SK-N-SH (cell line): ENCODE measurements at regions not wholly inside any gene's neighbourhood (a gene's known extent, or its start where the extent isn't known, plus 50 kb on each side); places are given as distances from the start of the nearest gene placed in this dataset.

ENCODE experiments used
- CTCF ChIA-PET: fragments of 300-600, 350-600 bp; formaldehyde crosslinking; extraction: SDS; loops from one replicate; lab custom pipeline; 2021; lab: Yijun Ruan, JAX
- POLR2A ChIA-PET: fragments of 350-600 bp; sonication (Branson Sonifier 250); formaldehyde crosslinking; extraction: SDS; loops from one replicate; lab custom pipeline; 2020; ENCODE audit warnings: antibody characterized with exemption, inconsistent platforms; lab: Yijun Ruan, JAX
- DNase-seq: peaks from one replicate; pipeline ENCODE4 v3.0.0; 2012
- H2AFZ ChIP-seq: fragments of 200-600 bp; sonication (generic); 2 replicates; pipeline ENCODE4 v1.8.1; 2016; ENCODE audit warnings: antibody characterized with exemption, mild to moderate bottlenecking, low read depth
- H3F3A ChIP-seq: fragments of 200-600 bp; sonication (generic); replicated peaks from 2 replicates; pipeline ENCODE3; 2016; ENCODE audit warnings: antibody characterized with exemption, mild to moderate bottlenecking; ENCODE audit not compliant: insufficient read depth
- H3K27ac ChIP-seq, 2 experiments: fragments of 200-500 bp in 1 of 2; fragments of 200-600 bp in 1 of 2; sonication (Bioruptor generic) in 1 of 2; sonication (generic), shearing (Covaris generic) in 1 of 2; 2 replicates each; pipeline versions ENCODE4 v1.5.1 to v1.6.1; 2014 to 2016; ENCODE audit warnings: low read depth in 2 of 2, inconsistent platforms in 1 of 2, low read length in 1 of 2, mild to moderate bottlenecking in 1 of 2, mixed read lengths in 1 of 2
- H3K27me3 ChIP-seq: fragments of 200-600 bp; sonication (generic), shearing (Covaris generic); 2 replicates; pipeline ENCODE4 v1.6.1; 2016; ENCODE audit warnings: mixed run types; ENCODE audit not compliant: insufficient read depth
- H3K36me3 ChIP-seq, 2 experiments: fragments of 200-500 bp in 1 of 2; fragments of 200-600 bp in 1 of 2; sonication (Bioruptor generic) in 1 of 2; sonication (generic) in 1 of 2; replicated peaks in 1 of 2; 2 replicates each; pipeline versions ENCODE3 to v1.5.1; 2014 to 2016; ENCODE audit warnings: low read length in 1 of 2, mild to moderate bottlenecking in 1 of 2; ENCODE audit not compliant: insufficient read depth in 2 of 2, control insufficient read depth in 1 of 2
- H3K4me1 ChIP-seq, 2 experiments: fragments of 200-500 bp in 1 of 2; fragments of 200-600 bp in 1 of 2; sonication (Bioruptor generic) in 1 of 2; sonication (generic), shearing (Covaris generic) in 1 of 2; 2 replicates each; pipeline versions ENCODE4 v1.5.1 to v1.6.1; 2014 to 2016; ENCODE audit warnings: low read depth in 1 of 2, low read length in 1 of 2, mixed run types in 1 of 2; ENCODE audit not compliant: insufficient read depth in 2 of 2, control insufficient read depth in 1 of 2
- H3K4me2 ChIP-seq: fragments of 200-600 bp; sonication (generic), shearing (Covaris generic); 2 replicates; pipeline ENCODE4 v1.6.1; 2017; ENCODE audit warnings: mixed run types
- H3K4me3 ChIP-seq, 2 experiments: fragments of 200-500 bp in 1 of 2; fragments of 200-600 bp in 1 of 2; sonication (Bioruptor generic) in 1 of 2; sonication (generic), shearing (Covaris generic) in 1 of 2; 2 replicates each; pipeline versions ENCODE4 v1.5.1 to v1.8.1; 2014 to 2016; ENCODE audit warnings: low read depth in 2 of 2, inconsistent platforms in 1 of 2, low read length in 1 of 2, mild to moderate bottlenecking in 1 of 2, mixed read lengths in 1 of 2, moderate library complexity in 1 of 2
- H3K79me2 ChIP-seq: fragments of 200-600 bp; sonication (generic); 2 replicates; pipeline ENCODE4 v1.8.1; 2017; ENCODE audit warnings: mild to moderate bottlenecking; ENCODE audit not compliant: insufficient read depth
- H3K9ac ChIP-seq: fragments of 200-600 bp; sonication (generic); 2 replicates; pipeline ENCODE4 v1.6.1; 2017; ENCODE audit warnings: mixed run types
- H3K9me2 ChIP-seq: fragments of 200-600 bp; sonication (generic); 2 replicates; pipeline ENCODE4 v1.6.1; 2017; ENCODE audit warnings: mixed run types
- H3K9me3 ChIP-seq: fragments of 200-600 bp; sonication (generic); 2 replicates; pipeline ENCODE4 v1.6.1; 2017; ENCODE audit warnings: mixed run types, mild to moderate bottlenecking, moderate library complexity
- H4K20me1 ChIP-seq: fragments of 200-600 bp; sonication (generic); 2 replicates; pipeline ENCODE4 v1.6.1; 2017; ENCODE audit warnings: mild to moderate bottlenecking, mixed run types; ENCODE audit not compliant: insufficient read depth
- ELF1 ChIP-seq: IDR thresholded peaks from 2 replicates; pipeline ENCODE4 v1.4.0; 2012
- GABPA ChIP-seq: IDR thresholded peaks from 2 replicates; pipeline ENCODE4 v1.4.0; 2012; ENCODE audit warnings: low read depth, mild to moderate bottlenecking
- IRF3 ChIP-seq: fragments of 150-350 bp; IDR thresholded peaks from 2 replicates; pipeline ENCODE4 v1.6.1; 2016; ENCODE audit warnings: mild to moderate bottlenecking, low read depth, low read length
- MAX ChIP-seq: IDR thresholded peaks from 2 replicates; pipeline ENCODE4 v1.4.0; 2012; ENCODE audit warnings: low read depth
- MEF2A ChIP-seq: IDR thresholded peaks from 2 replicates; pipeline ENCODE4 v1.4.0; 2012; ENCODE audit warnings: low read depth, borderline replicate concordance
- RXRA ChIP-seq: IDR thresholded peaks from 2 replicates; pipeline ENCODE4 v1.4.0; 2012; ENCODE audit warnings: low read depth, mild to moderate bottlenecking, borderline replicate concordance
- SMC3 ChIP-seq: IDR thresholded peaks from 2 replicates; pipeline ENCODE4 v1.6.1; 2012; ENCODE audit warnings: low read depth, low read length, improper control_type of control experiment
- TEAD4 ChIP-seq: IDR thresholded peaks from 2 replicates; pipeline ENCODE4 v1.4.0; 2012; ENCODE audit warnings: mild to moderate bottlenecking, borderline replicate concordance; ENCODE audit not compliant: insufficient read depth
- USF2 ChIP-seq: fragments of 150-350 bp; IDR thresholded peaks from 2 replicates; pipeline ENCODE4 v1.6.1; 2017; ENCODE audit warnings: antibody characterized with exemption, low read length, low read depth, borderline replicate concordance
- WGBS: methylation state at CpG from one replicate; pipeline ENCODE4 v1.1.6; 2017; ENCODE audit warnings: low lambda C conversion rate; 5-methylcytosine and 5-hydroxymethylcytosine counted together

- TF ChIP-seq USF2: no peak
- TF ChIP-seq, all 33 proteins: peak for 0
- Histone ChIP-seq H4K20me1 (no peaks in the 10 kb centered on the region), H3K27ac (no peak overlapping the region), H2AFZ (no peak overlapping the region), H3K27me3 (no peaks in the 10 kb centered on the region), H3K79me2 (no peaks in the 10 kb centered on the region), H3K4me2 (no peak overlapping the region), H3K9ac (no peak overlapping the region), H3K4me1 (no peaks in the 10 kb centered on the region), H3K9me3 (no peaks in the 10 kb centered on the region), H3F3A (no peaks in the 10 kb centered on the region), H3K36me3 (no peaks in the 10 kb centered on the region), H3K9me2 (no peaks in the 10 kb centered on the region), H3K4me3 (no peak overlapping the region)
- CTCF ChIA-PET: no interaction called here
- POLR2A ChIA-PET: no interaction called here
- no peak for DNase-seq
- 65% methylated on average over 6 of the region's 10 CpGs for WGBS
Measured at GRCh38 chr5:82922086-82922734, 155.0 kb downstream of the TMEM167A start.

- 65% methylated on average over 3 of the region's 3 CpGs for WGBS
- Histone ChIP-seq H3K27ac (no peak overlapping the region), H2AFZ (no peak overlapping the region), H3K27me3 (no peaks in the 10 kb centered on the region), H3K4me2 (no peak overlapping the region), H3K9ac (no peak overlapping the region), H3K9me2 (0 out of 2 replicates have a peak, but pooled peaks cover 2% of the 10 kb centered on the region), H3K4me3 (no peak overlapping the region), H3K4me1 (no peaks in the 10 kb centered on the region), H3K9me3 (0 out of 2 replicates have a peak, but pooled peaks cover 4% of the 10 kb centered on the region), H4K20me1 (no peaks in the 10 kb centered on the region), H3K79me2 (no peaks in the 10 kb centered on the region), H3F3A (no peaks in the 10 kb centered on the region)
- ChIA-PET POLR2A (no interaction called here), CTCF (no interaction called here)
- no peak for DNase-seq
- no peak for TF ChIP-seq MAX
- no peak for TF ChIP-seq GABPA
- TF ChIP-seq IRF3: no peak
- no peak for TF ChIP-seq SMC3
- no peak for TF ChIP-seq RXRA
- no peak for TF ChIP-seq MEF2A
- no peak for TF ChIP-seq ELF1
- no peak for TF ChIP-seq TEAD4
- TF ChIP-seq, all 33 proteins: peak for 0
- H3K36me3 ChIP-seq: no peaks in the 10 kb centered on the region
Measured at GRCh38 chr5:82918311-82919031, 158.7 kb downstream of the TMEM167A start.
